ENCODE measurements at regions not wholly inside any gene's neighbourhood (a gene's known extent, or its start where the extent isn't known, plus 50 kb on each side); places are given as distances from the start of the nearest gene placed in this dataset.

- no peak for TF ChIP-seq CTCF (IDR thresholded peaks at IDR 0.05; ENCODE audit: insufficient read depth, low read length)
- no peak for TF ChIP-seq POLR2AphosphoS5 (IDR thresholded peaks at IDR 0.05; ENCODE audit: low read depth)
- TF ChIP-seq SPI1 (IDR thresholded peaks at IDR 0.05; ENCODE audit: borderline replicate concordance, low read depth) = no peak
- no peak for TF ChIP-seq REST (IDR thresholded peaks at IDR 0.05; ENCODE audit: insufficient replicate concordance, low read depth)
- no peak for TF ChIP-seq GABPA (IDR thresholded peaks at IDR 0.05; ENCODE audit: low read depth)
Measured at GRCh38 chr13:83295686-83296085, 586.6 kb downstream of the SLITRK1 start.

Data from HL-60 (cell line).